Adrenal gland (tissue), 9 donors: ENCODE measurements at regions not wholly inside any gene's neighbourhood (a gene's known extent, or its start where the extent isn't known, plus 50 kb on each side); places are given as distances from the start of the nearest gene placed in this dataset.

ENCODE experiments used
- DNase-seq, 7 donors: peaks; one replicate each; pipeline ENCODE4 v3.0.0-alpha.2; 2019 to 2020
- H3K27ac ChIP-seq, 5 donors: fragments of 200-600 bp; sonication (generic) in 4 of 5; 1 replicate in 3 of 5; 2 replicates in 2 of 5; pipeline versions ENCODE4 v1.5.1 to v1.8.0; 2016 to 2020; ENCODE audit warnings: mild to moderate bottlenecking in 1 of 5
- H3K27me3 ChIP-seq: fragments of 200-600 bp; 2 replicates; pipeline ENCODE4 v1.8.0; 2021
- H3K36me3 ChIP-seq, 2 donors: fragments of 200-600 bp; replicated peaks in 1 of 2; 1 replicate in 1 of 2; 2 replicates in 1 of 2; pipeline versions ENCODE4 v1.5.1 to v1.8.0; 2018 to 2022
- H3K4me1 ChIP-seq, 2 donors: fragments of 200-600 bp; replicated peaks in 1 of 2; 1 replicate in 1 of 2; 2 replicates in 1 of 2; pipeline versions ENCODE4 v1.5.1 to v1.8.0; 2018 to 2021
- H3K4me3 ChIP-seq, 4 donors: fragments of 200-600 bp; sonication (generic) in 3 of 4; one replicate each; pipeline ENCODE4 v1.5.1; 2016 to 2018
- H3K9me3 ChIP-seq, 3 donors: fragments of 200-600 bp; sonication (generic) in 1 of 3; replicated peaks in 1 of 3; 1 replicate in 2 of 3; 2 replicates in 1 of 3; pipeline versions ENCODE4 v1.5.1 to v1.8.0; 2016 to 2021
- POLR2A ChIP-seq, 2 donors: fragments of 450-650 bp; IDR thresholded peaks; one replicate each; pipeline ENCODE4 v1.6.1; 2017; ENCODE audit warnings: antibody characterized with exemption in 2 of 2, mild to moderate bottlenecking in 2 of 2, moderate library complexity in 1 of 2
- WGBS, 4 donors: extraction: QIAGEN DNeasy Blood & Tissue Kit in 2 of 4; methylation state at CpG; one replicate each; pipeline versions ENCODE4 v1.1.5 to v1.1.7; 2013 to 2017; 5-methylcytosine and 5-hydroxymethylcytosine counted together
- intact Hi-C, 2 donors: fragments of 100-400 bp; cut with DNase I; formaldehyde crosslinking; loops; one replicate each; pipeline versions ENCODE4 v1.14.1 to v1.15.0; 2022 to 2023
- TF ChIP-seq, protein P1 (sequence below), 6 experiments: fragments of 450-650 bp in 4 of 6; fragments of 200-600 bp in 2 of 6; sonication (generic) in 1 of 6; IDR thresholded peaks; 1 replicate in 5 of 6; 2 replicates in 1 of 6; pipeline versions ENCODE4 v1.5.1 to v1.8.0; 2016 to 2021; ENCODE audit warnings: antibody characterized with exemption in 6 of 6, mild to moderate bottlenecking in 2 of 6, moderate library complexity in 1 of 6
- donor health status: healthy with polysubstance abuse.
- donor health status: Bipolar disorder and iron deficiency.
- donor health status: DM: yes; HTN: yes; CAD: no.
- donor health status: DM: no; HTN: no; CAD: no.
- donor health status: DM: no; HTN: no; CAD: no.

DNA sequence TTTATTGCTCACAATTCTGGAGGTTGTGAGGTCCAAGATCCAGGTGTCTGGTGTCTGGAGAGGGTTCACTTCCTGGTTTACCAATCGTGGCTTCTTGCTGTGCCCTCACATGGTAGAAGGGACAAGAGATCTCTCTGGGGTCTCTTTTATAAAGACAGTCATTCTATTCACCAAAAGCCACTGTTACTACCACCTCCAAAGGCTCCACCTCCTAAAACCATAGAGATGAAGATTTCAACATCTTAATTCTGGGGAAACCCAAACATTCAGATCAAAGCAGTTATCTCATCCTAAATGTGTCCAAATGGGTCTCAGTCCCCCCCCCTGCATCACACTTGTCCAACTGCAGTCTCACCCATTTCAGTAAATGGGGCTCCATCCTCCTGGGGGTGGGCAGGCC is 132.9 kb upstream of the XYLT1 start:
- 33 to 41% (median 34%) methylated on average over 1 of the region's 1 CpG for WGBS, 4 donors
- no peak for DNase-seq
- intact Hi-C loops = no loop called here

DNA sequence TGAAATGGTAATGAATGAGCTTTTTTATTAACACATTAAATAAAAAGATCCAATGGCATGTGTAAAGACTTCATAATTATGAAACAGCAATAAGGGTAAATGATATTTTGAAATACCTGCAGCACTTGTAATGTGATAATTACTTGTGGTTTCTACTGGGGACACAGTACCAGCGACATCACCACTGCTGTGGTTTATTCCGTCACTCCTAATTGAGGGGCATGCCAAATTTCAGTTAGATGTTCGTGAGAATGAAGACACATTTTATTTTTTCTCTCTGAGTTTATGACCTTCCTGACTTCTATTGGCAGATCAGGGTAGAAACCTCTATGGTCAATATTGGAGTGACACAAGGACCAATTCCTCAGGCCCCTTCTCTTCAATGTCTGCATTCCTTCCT is 131.9 kb upstream of the XYLT1 start:
- Histone ChIP-seq H3K4me3 (no peak overlapping the region), H3K4me1 (no peaks in the 10 kb centered on the region), H3K27me3 (no peaks in the 10 kb centered on the region), H3K9me3 (no peaks in the 10 kb centered on the region), H3K27ac (no peak overlapping the region), H3K36me3 (no peaks in the 10 kb centered on the region)
- 52 to 67% (median 61%) methylated on average over 3 of the region's 3 CpGs for WGBS, 4 donors
- intact Hi-C loops = no loop called here
- TF ChIP-seq, protein P1, sequence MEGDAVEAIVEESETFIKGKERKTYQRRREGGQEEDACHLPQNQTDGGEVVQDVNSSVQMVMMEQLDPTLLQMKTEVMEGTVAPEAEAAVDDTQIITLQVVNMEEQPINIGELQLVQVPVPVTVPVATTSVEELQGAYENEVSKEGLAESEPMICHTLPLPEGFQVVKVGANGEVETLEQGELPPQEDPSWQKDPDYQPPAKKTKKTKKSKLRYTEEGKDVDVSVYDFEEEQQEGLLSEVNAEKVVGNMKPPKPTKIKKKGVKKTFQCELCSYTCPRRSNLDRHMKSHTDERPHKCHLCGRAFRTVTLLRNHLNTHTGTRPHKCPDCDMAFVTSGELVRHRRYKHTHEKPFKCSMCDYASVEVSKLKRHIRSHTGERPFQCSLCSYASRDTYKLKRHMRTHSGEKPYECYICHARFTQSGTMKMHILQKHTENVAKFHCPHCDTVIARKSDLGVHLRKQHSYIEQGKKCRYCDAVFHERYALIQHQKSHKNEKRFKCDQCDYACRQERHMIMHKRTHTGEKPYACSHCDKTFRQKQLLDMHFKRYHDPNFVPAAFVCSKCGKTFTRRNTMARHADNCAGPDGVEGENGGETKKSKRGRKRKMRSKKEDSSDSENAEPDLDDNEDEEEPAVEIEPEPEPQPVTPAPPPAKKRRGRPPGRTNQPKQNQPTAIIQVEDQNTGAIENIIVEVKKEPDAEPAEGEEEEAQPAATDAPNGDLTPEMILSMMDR (IDR thresholded peaks at IDR 0.05) = no peak
- TF ChIP-seq POLR2A (IDR thresholded peaks at IDR 0.05) = no peak
- no peak for DNase-seq

More for the DNA sequence above, 132.9 kb upstream of the XYLT1 start:
- no peak for TF ChIP-seq POLR2A (IDR thresholded peaks at IDR 0.05)
- TF ChIP-seq, protein P1 (IDR thresholded peaks at IDR 0.05) = no peak
- Histone ChIP-seq H3K27me3 (no peaks in the 10 kb centered on the region), H3K9me3 (no peaks in the 10 kb centered on the region), H3K27ac (no peak overlapping the region), H3K4me1 (no peaks in the 10 kb centered on the region), H3K4me3 (no peak overlapping the region), H3K36me3 (no peaks in the 10 kb centered on the region)

DNA sequence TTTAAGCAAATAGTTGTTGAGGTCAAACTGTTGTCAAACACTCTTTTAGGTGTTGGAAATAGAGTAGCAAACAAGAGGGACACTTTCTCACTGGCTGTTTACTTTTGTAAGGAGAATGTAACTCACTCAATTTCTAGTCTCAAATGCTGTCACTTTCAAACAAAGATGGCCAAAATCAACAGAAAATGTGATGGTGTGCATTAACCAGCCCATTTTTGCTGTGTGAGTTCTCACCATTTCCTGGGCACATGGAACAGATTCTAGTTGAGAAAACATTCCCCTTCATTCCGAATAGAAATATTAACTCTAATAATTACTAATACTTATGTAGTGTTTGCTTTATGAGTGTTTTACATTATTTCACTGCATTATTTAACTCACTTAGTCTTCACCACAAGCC is 128.2 kb upstream of the XYLT1 start:
- intact Hi-C loops = no loop called here
- no peak overlapping the region for H3K27ac ChIP-seq
- no peaks in the 10 kb centered on the region for H3K36me3 ChIP-seq
- H3K4me3 ChIP-seq = no peak overlapping the region
- no peaks in the 10 kb centered on the region for H3K9me3 ChIP-seq
- peaks cover 4% of the 10 kb centered on the region for H3K27me3 ChIP-seq
- 86 to 95% (median 90%) methylated on average over 1 of the region's 1 CpG for WGBS, 4 donors
- TF ChIP-seq POLR2A (IDR thresholded peaks at IDR 0.05) = no peak
- TF ChIP-seq, protein P1 (IDR thresholded peaks at IDR 0.05) = no peak
- DNase-seq = no peak
- H3K4me1 ChIP-seq = no peaks in the 10 kb centered on the region

DNA sequence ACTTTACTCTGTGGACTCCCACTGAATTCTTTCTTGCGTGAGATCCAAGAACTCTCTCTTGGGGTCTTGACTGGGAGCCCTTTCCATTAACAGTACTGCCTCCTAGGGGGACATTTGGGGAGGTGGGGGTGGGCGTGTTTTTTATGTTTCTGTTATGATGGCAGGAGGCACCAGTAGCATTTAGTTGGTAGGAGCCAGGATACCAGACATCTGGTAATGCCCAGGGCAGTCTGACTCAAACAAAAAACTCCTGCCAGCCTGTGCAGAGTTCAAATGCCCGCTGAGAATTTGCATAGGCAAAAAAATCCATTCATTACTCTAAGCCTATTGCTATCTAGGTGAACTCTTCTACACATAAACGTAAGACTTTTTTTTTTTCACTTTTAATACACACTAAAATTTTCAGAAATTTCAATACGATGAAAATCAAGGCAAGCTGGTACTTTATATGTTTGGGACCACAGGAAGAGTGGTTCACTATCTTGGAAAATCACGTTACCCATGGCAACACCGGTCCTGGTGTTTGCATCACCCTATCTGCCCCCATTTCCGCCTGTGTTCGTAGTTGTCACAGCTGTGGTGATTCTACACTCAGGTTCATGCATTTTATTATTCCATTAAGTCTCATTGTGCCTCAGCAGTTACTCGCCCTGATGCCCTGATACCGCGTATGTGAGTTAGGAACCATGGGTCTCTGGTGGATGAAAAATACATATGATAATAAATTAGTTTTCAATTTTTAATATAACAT is 121.1 kb upstream of the XYLT1 start:
- no peak for TF ChIP-seq POLR2A (IDR thresholded peaks at IDR 0.05)
- TF ChIP-seq, protein P1 (IDR thresholded peaks at IDR 0.05) = no peak
- Histone ChIP-seq H3K4me1 (no peaks in the 10 kb centered on the region), H3K9me3 (no peaks in the 10 kb centered on the region), H3K36me3 (no peaks in the 10 kb centered on the region), H3K4me3 (no peak overlapping the region), H3K27me3 (peaks cover 4% of the 10 kb centered on the region), H3K27ac (no peak overlapping the region)
- 76 to 80% (median 77%) methylated on average over 12 of the region's 12 CpGs for WGBS, 4 donors
- intact Hi-C loops = no loop called here
- peak in 1 of 7 donors; percentile 76 for DNase-seq
